ENCODE measurements at regions not wholly inside any gene's neighbourhood (a gene's known extent, or its start where the extent isn't known, plus 50 kb on each side); places are given as distances from the start of the nearest gene placed in this dataset.

GRCh38 chr2:5967506-5967905 lies 275.3 kb downstream of the SOX11 start:
- DNase-seq = no peak

GRCh38 chr2:5969303-5969702 lies 277.1 kb downstream of the SOX11 start:
- DNase-seq = no peak

- DNase-seq = no peak
Observed at GRCh38 chr2:5970347-5970746, 278.2 kb downstream of the SOX11 start.

- no peak for DNase-seq
Observed at GRCh38 chr2:5974477-5974876, 282.3 kb downstream of the SOX11 start.

- DNase-seq = no peak
Observed at GRCh38 chr2:5975401-5975800, 283.2 kb downstream of the SOX11 start.

- no peak for DNase-seq
Observed at GRCh38 chr2:5976531-5977065, 284.4 kb downstream of the SOX11 start.

GRCh38 chr2:5977477-5977876 lies 285.3 kb downstream of the SOX11 start:
- DNase-seq = no peak

- no peak for DNase-seq
Observed at GRCh38 chr2:5978131-5978751, 286.1 kb downstream of the SOX11 start.

GRCh38 chr2:5980450-5981190 lies 288.4 kb downstream of the SOX11 start:
- DNase-seq = no peak

- DNase-seq = no peak
Observed at GRCh38 chr2:5982193-5982902, 290.2 kb downstream of the SOX11 start.

GRCh38 chr2:5982903-5983265 lies 290.7 kb downstream of the SOX11 start:
- no peak for DNase-seq

- no peak for DNase-seq
Observed at GRCh38 chr2:5983511-5984272, 291.5 kb downstream of the SOX11 start.

- no peak for DNase-seq
Observed at GRCh38 chr2:5984273-5984655, 292.1 kb downstream of the SOX11 start.

GRCh38 chr2:5984946-5985345 lies 292.8 kb downstream of the SOX11 start:
- no peak for DNase-seq

GRCh38 chr2:5985536-5986385 lies 293.6 kb downstream of the SOX11 start:
- no peak for DNase-seq

- no peak for DNase-seq
Observed at GRCh38 chr2:5986801-5987787, 294.9 kb downstream of the SOX11 start.

GRCh38 chr2:5988120-5988519 lies 295.9 kb downstream of the SOX11 start:
- DNase-seq = no peak

GRCh38 chr2:5990086-5990485 lies 297.9 kb downstream of the SOX11 start:
- DNase-seq = no peak

GRCh38 chr2:5991305-5991968 lies 299.3 kb downstream of the SOX11 start:
- DNase-seq = no peak

- no peak for DNase-seq
Observed at GRCh38 chr2:5995832-5996231, 303.6 kb downstream of the SOX11 start.

Data from NCI-H2081 treated with DMSO at 0.1 percent for 48 hours (cell line).